GM12874 (cell line): ENCODE measurements at regions not wholly inside any gene's neighbourhood (a gene's known extent, or its start where the extent isn't known, plus 50 kb on each side); places are given as distances from the start of the nearest gene placed in this dataset.

ENCODE experiments used
- CTCF ChIP-seq: IDR thresholded peaks from 2 replicates; pipeline ENCODE4 v1.5.1; 2011; ENCODE audit warnings: low read depth, mild to moderate bottlenecking, control low read depth, low read length, moderate library complexity; ENCODE audit not compliant: insufficient read depth

- no peak for TF ChIP-seq CTCF
These were observed 146.0 kb downstream of the TMEM144 start for GRCh38 chr4:158356301-158356700.

- no peak for TF ChIP-seq CTCF
These were observed 150.5 kb upstream of the RXFP1 start for GRCh38 chr4:158371158-158371557.

GRCh38 chr4:158374318-158374717 is 147.4 kb upstream of the RXFP1 start:
- TF ChIP-seq CTCF = no peak

- no peak for TF ChIP-seq CTCF
These were observed 145.4 kb upstream of the RXFP1 start for GRCh38 chr4:158376106-158376840.

GRCh38 chr4:158384414-158384813 is 137.3 kb upstream of the RXFP1 start:
- no peak for TF ChIP-seq CTCF

- TF ChIP-seq CTCF = no peak
These were observed 126.3 kb upstream of the RXFP1 start for GRCh38 chr4:158395343-158395742.

GRCh38 chr4:158395889-158396288 is 125.8 kb upstream of the RXFP1 start:
- no peak for TF ChIP-seq CTCF
